Chondrocyte (in vitro differentiated cells): ENCODE measurements at regions not wholly inside any gene's neighbourhood (a gene's known extent, or its start where the extent isn't known, plus 50 kb on each side); places are given as distances from the start of the nearest gene placed in this dataset.

Experiments
- DNase-seq: peaks from one replicate; pipeline ENCODE4 v3.0.0; 2021; ENCODE audit warnings: mixed read lengths, low spot score
- H3K27ac Mint-ChIP-seq: one replicate; pipeline ENCODE4 v1.8.0; 2021; ENCODE audit warnings: mild to moderate bottlenecking, moderate library complexity, mixed read lengths; ENCODE audit not compliant: unreplicated experiment
- H3K27me3 Mint-ChIP-seq: 2 replicates; pipeline ENCODE4 v1.8.0; 2021; ENCODE audit warnings: low read depth, mixed read lengths
- H3K36me3 Mint-ChIP-seq: 2 replicates; pipeline ENCODE4 v1.8.0; 2021; ENCODE audit warnings: low read depth, mixed read lengths
- H3K4me1 Mint-ChIP-seq: 2 replicates; pipeline ENCODE4 v1.8.0; 2021; ENCODE audit warnings: low read depth, mild to moderate bottlenecking, mixed read lengths
- H3K4me3 Mint-ChIP-seq: one replicate; pipeline ENCODE4 v1.8.0; 2021; ENCODE audit warnings: mild to moderate bottlenecking, moderate library complexity, mixed read lengths; ENCODE audit not compliant: unreplicated experiment
- H3K9me3 Mint-ChIP-seq: 2 replicates; pipeline ENCODE4 v1.8.0; 2021; ENCODE audit warnings: low read depth, mixed read lengths
- CTCF ChIP-seq: fragments of 200-600 bp; sonication (generic); IDR thresholded peaks from 2 replicates; pipeline ENCODE4 v1.5.0; 2021; ENCODE audit warnings: antibody characterized with exemption, mild to moderate bottlenecking, moderate library complexity

GRCh38 chr1:4081806-4082711 is 182.0 kb upstream of the C1orf174 start:
- Mint-ChIP-seq H3K4me1 (no peaks in the 10 kb centered on the region), H3K27ac (no peak overlapping the region), H3K9me3 (peaks cover 25% of the 10 kb centered on the region), H3K36me3 (no peaks in the 10 kb centered on the region), H3K4me3 (no peak overlapping the region), H3K27me3 (peaks cover 3% of the 10 kb centered on the region)
- DNase-seq, result no peak
- TF ChIP-seq CTCF, result no peak

GRCh38 chr1:4083231-4084047 is 183.4 kb upstream of the C1orf174 start:
- DNase-seq, result no peak
- H3K9me3 Mint-ChIP-seq, result peaks cover 30% of the 10 kb centered on the region
- H3K27me3 Mint-ChIP-seq, result peaks cover 3% of the 10 kb centered on the region
- H3K27ac Mint-ChIP-seq, result no peak overlapping the region
- TF ChIP-seq CTCF, result no peak
- no peaks in the 10 kb centered on the region for H3K4me1 Mint-ChIP-seq
- H3K36me3 Mint-ChIP-seq, result no peaks in the 10 kb centered on the region
- H3K4me3 Mint-ChIP-seq, result no peak overlapping the region

GRCh38 chr1:4084048-4084431 is 184.0 kb upstream of the C1orf174 start:
- TF ChIP-seq CTCF, result no peak
- no peak for DNase-seq
- H3K27me3 Mint-ChIP-seq, result peaks cover 3% of the 10 kb centered on the region
- no peaks in the 10 kb centered on the region for H3K4me1 Mint-ChIP-seq
- H3K9me3 Mint-ChIP-seq, result peaks cover 32% of the 10 kb centered on the region
- H3K36me3 Mint-ChIP-seq, result no peaks in the 10 kb centered on the region
- no peak overlapping the region for H3K27ac Mint-ChIP-seq
- no peak overlapping the region for H3K4me3 Mint-ChIP-seq

GRCh38 chr1:4084446-4084845 is 184.4 kb upstream of the C1orf174 start:
- Mint-ChIP-seq H3K4me1 (no peaks in the 10 kb centered on the region), H3K36me3 (no peaks in the 10 kb centered on the region), H3K27me3 (peaks cover 3% of the 10 kb centered on the region), H3K27ac (no peak overlapping the region), H3K4me3 (no peak overlapping the region), H3K9me3 (peaks cover 34% of the 10 kb centered on the region)
- no peak for DNase-seq
- no peak for TF ChIP-seq CTCF

- Mint-ChIP-seq H3K36me3 (no peaks in the 10 kb centered on the region), H3K9me3 (peaks cover 36% of the 10 kb centered on the region), H3K27me3 (peaks cover 3% of the 10 kb centered on the region), H3K27ac (no peak overlapping the region), H3K4me3 (no peak overlapping the region), H3K4me1 (no peaks in the 10 kb centered on the region)
- TF ChIP-seq CTCF, result no peak
- no peak for DNase-seq
Measured at GRCh38 chr1:4084896-4085295, 184.8 kb upstream of the C1orf174 start.
